GM04504 (cell line): ENCODE measurements at regions not wholly inside any gene's neighbourhood (a gene's known extent, or its start where the extent isn't known, plus 50 kb on each side); places are given as distances from the start of the nearest gene placed in this dataset.

Experiments used
- DNase-seq: peaks from one replicate; pipeline ENCODE4 v3.0.0-alpha.2; 2012; ENCODE audit warnings: low read depth

DNA sequence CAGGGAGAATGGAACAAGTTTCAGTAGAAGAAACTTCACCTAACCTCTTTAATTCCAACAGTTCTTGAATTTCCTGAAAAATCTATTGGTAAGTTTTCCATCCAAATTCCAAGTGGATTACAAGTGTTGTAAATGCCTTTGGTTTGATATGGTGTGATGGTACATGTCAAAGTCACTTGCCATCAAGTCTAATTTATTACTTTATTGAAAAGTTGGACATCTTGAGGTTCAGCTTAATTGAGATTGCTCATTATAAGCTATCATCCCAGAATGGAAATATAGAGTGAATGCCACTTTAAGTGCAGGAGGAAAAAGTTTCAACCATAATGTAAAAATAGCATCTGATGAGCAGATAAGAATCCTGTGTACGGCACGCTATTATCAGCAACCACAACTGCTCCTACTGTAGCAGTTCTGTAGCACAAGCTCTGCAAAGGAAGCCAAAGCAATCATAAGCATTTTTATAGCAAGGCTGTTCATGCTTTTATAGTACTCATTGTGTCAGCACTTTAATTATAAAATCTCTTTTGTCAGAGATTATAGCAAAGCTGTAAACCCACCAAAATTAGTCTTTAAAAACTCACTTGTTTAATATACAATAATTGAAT, 991.8 kb upstream of the PHF14 start:
- DNase-seq: no peak

DNA sequence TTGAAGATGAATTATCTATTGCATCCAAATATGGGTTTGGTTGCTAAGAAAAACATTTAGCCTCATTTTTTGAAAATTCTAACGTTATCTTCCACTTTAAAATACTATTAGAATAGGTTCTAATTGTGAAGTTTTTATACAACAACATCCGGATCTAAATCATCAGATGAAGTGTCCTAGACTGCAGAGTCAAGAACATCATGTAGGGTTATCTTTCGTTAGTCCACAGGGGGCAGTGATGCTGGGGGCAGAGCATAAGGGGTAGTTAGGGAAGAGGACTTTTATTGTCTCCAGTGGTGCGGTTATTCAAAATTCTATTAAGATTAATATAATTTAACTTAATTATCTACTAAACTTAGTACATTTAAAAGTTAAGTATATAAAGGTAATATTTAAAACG, 990.6 kb upstream of the PHF14 start:
- DNase-seq: no peak

DNA sequence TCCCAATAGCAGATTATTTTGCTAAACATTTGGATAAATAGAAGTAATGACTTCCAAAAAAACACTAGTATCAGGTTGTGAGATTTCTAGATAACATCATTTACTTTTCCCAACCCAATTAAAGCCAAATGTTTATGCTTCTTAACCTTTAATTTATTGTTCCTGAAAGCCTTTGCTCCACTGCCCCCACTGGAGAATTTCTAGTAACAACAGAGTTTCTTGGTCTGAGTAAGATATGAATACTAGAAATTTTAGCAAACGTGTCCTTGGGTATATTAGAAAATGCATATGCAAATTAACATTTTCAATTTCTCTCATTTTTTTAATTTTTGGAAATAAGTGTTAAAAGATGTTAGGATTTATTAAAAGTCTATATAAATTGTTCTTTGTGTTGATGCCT, 958.0 kb upstream of the PHF14 start:
- DNase-seq: no peak

DNA sequence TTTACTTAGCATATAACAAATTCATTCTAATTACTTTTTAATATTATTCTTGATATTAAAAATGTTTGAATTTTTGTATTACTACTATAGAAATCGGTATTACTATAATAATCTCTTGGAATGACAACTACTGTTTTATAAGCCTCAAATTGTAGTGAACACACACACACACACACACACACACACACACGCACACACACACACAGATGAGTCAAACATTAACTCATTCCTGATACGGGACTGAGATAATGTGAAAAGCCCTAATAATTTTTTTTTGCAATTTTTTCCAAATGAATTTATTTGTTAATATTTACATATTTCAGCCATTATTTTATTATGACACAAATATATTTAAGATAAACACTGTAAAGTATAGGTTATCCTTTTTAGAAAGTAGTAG, 951.2 kb upstream of the PHF14 start:
- no peak for DNase-seq

GRCh38 chr7:10022957-10023356, 950.7 kb upstream of the PHF14 start:
- DNase-seq: no peak

DNA sequence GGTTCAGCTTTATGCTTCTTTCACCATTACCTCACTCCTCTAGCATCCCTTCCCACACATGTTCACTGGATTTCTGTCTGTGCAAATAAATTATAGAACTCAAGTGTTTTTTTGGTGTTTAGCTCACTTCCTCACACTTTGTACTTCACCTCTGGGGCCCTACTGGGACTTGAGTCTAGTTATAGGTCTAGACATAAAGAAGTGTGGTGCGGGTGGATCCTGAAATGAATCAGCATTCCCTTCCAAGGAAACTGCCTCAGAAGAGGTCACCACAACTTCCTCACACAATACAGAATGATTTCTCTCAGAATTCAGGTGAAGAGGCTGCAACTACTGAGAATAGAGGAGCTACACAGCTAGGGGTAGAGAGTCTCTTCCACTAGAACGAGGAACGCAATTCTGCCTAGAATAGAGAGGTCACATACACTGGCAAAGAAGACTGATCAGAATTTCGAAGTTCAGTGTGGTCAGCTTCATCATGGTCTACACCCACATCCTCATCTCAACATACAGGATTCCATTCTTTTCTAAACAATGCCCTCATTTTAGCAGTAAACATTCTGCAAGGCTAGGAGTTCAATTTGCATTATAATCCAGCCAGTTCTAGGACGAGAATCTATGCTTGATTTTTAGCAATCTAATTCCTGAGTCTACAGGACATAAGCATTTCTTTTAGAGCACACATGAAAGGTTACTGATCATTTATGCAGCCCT, 938.7 kb upstream of the PHF14 start:
- no peak for DNase-seq

DNA sequence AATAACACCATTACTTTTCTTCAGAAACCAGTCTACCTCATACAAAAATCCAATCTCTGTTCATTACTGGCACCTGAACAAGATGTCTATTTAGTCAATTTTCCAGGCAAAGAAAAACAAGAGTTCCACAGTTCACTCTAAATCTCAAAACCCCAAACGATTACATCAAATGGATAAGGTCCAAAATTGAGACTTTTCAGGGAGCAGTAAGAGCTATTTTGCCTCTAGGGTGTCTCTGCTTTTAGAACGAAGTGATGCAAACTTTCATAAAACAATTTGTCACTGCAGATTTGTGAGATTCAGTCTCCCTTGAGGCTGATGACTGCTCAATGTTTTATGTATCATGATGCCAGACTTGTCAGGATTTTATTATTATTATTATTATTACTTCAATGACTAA, 937.0 kb upstream of the PHF14 start:
- no peak for DNase-seq

- no peak for DNase-seq
These were observed 935.3 kb upstream of the PHF14 start for GRCh38 chr7:10038351-10038750.

- no peak for DNase-seq
These were observed 933.0 kb upstream of the PHF14 start for GRCh38 chr7:10040674-10041073.

GRCh38 chr7:10070899-10071298, 902.8 kb upstream of the PHF14 start:
- DNase-seq: no peak

DNA sequence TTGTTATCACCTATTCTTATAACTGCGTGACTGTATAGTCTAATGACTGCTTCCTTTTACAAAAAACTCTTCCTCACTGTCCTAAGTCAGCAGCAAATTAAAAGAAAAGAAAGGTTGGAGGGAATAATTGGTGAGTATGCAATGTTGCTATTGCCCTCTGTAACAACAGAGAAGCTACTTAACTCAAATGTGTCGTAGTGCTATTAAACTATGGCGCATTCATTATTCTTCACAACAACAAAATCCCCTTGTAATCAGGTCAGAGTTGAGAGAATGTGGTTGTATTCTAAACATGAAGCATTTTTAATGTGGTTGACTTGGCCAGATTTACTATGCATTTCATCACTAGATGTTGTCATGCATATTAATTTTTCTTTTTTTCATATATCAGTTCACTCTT, 897.8 kb upstream of the PHF14 start:
- DNase-seq: no peak

GRCh38 chr7:10076660-10077300, 896.9 kb upstream of the PHF14 start:
- no peak for DNase-seq

- DNase-seq: no peak
These were observed 894.1 kb upstream of the PHF14 start for GRCh38 chr7:10079572-10079971.

DNA sequence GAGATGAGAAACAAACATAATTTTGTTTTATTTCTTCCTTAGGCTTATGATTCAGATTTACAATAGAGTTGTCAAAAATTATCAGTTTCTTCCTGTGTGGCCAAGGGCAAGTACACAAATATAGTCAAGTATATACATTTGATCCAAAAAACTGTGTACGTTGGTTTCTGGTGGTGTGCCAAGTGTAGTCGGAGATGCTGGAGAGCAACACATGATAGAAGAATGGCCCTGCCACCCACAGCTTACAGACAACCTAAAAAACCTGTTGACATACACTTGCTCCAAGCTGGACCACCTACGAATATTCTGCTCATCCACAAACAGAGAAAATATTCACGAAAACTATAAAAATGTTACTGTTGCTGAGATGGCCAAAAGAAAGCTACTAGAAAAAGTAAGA, 890.8 kb upstream of the PHF14 start:
- DNase-seq: no peak

GRCh38 chr7:10083766-10084165, 889.9 kb upstream of the PHF14 start:
- no peak for DNase-seq

- DNase-seq: no peak
These were observed 888.4 kb upstream of the PHF14 start for GRCh38 chr7:10085231-10085630.

GRCh38 chr7:10100572-10100971, 873.1 kb upstream of the PHF14 start:
- no peak for DNase-seq

GRCh38 chr7:10101351-10101750, 872.3 kb upstream of the PHF14 start:
- DNase-seq: no peak

GRCh38 chr7:10104292-10104691, 869.4 kb upstream of the PHF14 start:
- no peak for DNase-seq

GRCh38 chr7:10106609-10107008, 867.1 kb upstream of the PHF14 start:
- no peak for DNase-seq

DNA sequence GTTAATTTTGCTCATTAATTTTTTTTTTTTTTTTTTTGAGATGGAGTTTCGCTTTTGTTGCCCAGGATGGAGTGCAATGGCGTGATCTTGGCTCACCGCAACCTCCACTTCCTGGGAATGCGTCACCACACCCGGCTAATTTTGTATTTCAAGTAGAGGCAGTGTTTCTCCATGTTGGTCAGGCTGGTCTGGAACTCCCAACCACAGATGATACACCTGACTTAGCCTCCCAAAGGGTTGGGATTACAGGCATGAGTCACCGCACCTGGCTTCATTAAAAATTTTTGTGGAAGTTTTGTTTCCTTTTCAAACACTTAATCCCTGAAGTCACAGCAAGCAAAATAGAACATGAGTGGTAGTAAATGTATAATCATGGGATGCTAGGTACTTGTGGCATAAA, 857.2 kb upstream of the PHF14 start:
- no peak for DNase-seq

DNA sequence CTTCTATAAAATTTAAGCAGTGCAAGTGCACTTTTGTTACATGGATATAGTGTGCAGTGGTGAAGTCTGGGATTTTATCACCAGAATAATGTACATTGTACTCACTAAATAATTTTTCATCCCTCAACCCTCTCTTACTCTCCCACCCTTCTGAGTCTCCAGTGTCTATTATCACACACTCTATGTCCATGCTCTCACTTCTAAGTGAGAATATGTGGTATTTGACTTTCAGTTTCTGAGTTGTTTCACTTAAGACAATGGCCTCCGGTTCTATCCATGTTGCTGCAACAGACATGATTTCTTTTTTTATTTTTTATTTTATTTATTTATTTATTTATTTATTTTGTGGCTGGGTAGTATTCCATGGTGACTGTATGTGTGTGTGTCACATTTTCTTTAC, 855.9 kb upstream of the PHF14 start:
- no peak for DNase-seq

- DNase-seq: no peak
These were observed 852.7 kb upstream of the PHF14 start for GRCh38 chr7:10120936-10121335.

DNA sequence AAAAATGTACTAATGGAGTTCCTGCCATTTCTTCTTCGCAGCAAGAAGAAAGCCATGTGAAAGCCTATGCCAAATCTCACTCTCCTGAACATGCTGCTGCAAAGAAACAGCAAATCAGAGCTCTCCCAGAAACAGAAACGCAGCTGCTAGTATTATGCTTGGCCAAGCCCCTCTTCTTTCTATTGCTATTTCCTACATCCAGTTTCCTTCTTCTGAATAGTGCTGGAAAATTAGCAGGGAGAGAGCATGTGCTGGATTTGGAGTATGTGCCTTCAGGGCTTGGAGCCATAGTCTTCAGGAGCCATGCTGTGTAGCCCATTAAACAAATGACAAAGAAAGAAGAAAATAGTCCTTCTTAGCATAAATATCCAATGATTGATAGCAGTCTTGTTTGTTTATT, 852.0 kb upstream of the PHF14 start:
- DNase-seq: no peak
